ENCODE measurements at regions not wholly inside any gene's neighbourhood (a gene's known extent, or its start where the extent isn't known, plus 50 kb on each side); places are given as distances from the start of the nearest gene placed in this dataset.
"Not testable (repeated sequence)": the region's sequence is repeated elsewhere in the genome, so short reads cannot be mapped to it uniquely, and the experiment has no call there.

- no peaks in the 10 kb centered on the region for H3K4me1 ChIP-seq
- H3K36me3 ChIP-seq, result no peaks in the 10 kb centered on the region
- H3K27ac ChIP-seq, result no peak overlapping the region
- intact Hi-C loops (cut with DNase I), result no loop called here
- no peaks in the 10 kb centered on the region for H3K9me3 ChIP-seq
- TF ChIP-seq, protein P1, sequence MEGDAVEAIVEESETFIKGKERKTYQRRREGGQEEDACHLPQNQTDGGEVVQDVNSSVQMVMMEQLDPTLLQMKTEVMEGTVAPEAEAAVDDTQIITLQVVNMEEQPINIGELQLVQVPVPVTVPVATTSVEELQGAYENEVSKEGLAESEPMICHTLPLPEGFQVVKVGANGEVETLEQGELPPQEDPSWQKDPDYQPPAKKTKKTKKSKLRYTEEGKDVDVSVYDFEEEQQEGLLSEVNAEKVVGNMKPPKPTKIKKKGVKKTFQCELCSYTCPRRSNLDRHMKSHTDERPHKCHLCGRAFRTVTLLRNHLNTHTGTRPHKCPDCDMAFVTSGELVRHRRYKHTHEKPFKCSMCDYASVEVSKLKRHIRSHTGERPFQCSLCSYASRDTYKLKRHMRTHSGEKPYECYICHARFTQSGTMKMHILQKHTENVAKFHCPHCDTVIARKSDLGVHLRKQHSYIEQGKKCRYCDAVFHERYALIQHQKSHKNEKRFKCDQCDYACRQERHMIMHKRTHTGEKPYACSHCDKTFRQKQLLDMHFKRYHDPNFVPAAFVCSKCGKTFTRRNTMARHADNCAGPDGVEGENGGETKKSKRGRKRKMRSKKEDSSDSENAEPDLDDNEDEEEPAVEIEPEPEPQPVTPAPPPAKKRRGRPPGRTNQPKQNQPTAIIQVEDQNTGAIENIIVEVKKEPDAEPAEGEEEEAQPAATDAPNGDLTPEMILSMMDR (IDR thresholded peaks at IDR 0.05), result no peak
- H3K9ac ChIP-seq (ENCODE audit: low read depth in 2 of 2, low read length in 2 of 2), result no peak overlapping the region
- H3K27me3 ChIP-seq, result no peaks in the 10 kb centered on the region
- H3K4me3 ChIP-seq, result no peak overlapping the region
- DNase-seq, result no peak
Measured at GRCh38 chr5:13580058-13580457, 364.4 kb downstream of the DNAH5 start.

DNA sequence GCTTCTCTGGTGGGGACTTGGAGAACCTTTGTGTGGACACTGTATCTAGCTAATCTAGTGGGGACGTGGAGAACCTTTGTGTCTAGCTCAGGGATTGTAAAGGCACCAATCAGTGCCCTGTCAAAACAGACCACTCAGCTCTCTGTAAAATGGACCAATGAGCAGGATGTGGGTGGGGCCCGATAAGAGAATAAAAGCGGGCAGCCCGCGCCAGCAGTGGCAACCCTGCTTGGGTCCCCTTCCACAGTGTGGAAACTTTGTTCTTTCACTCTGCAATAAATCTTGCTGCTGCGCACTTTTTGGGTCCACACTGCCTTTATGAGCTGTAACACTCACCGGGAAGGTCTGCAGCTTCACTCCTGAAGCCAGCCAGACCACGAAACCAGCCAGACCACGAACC is 365.4 kb downstream of the DNAH5 start:
- H3K4me1 ChIP-seq; H3K4me3 ChIP-seq; intact Hi-C loops (cut with DNase I): not testable (repeated sequence)

GRCh38 chr5:13578311-13579039 is 366.0 kb downstream of the DNAH5 start:
- DNase-seq; H3K4me3 ChIP-seq; H3K9me3 ChIP-seq; H3K27me3 ChIP-seq; intact Hi-C loops (cut with DNase I); H3K9ac ChIP-seq (ENCODE audit: low read depth in 2 of 2, low read length in 2 of 2); H3K27ac ChIP-seq; H3K36me3 ChIP-seq; H3K4me1 ChIP-seq: not testable (repeated sequence)

More for the DNA sequence above, 365.4 kb downstream of the DNAH5 start:
- H3K27ac ChIP-seq; H3K9me3 ChIP-seq; H3K36me3 ChIP-seq; DNase-seq; H3K27me3 ChIP-seq; H3K9ac ChIP-seq (ENCODE audit: low read depth in 2 of 2, low read length in 2 of 2): not testable (repeated sequence)

DNA sequence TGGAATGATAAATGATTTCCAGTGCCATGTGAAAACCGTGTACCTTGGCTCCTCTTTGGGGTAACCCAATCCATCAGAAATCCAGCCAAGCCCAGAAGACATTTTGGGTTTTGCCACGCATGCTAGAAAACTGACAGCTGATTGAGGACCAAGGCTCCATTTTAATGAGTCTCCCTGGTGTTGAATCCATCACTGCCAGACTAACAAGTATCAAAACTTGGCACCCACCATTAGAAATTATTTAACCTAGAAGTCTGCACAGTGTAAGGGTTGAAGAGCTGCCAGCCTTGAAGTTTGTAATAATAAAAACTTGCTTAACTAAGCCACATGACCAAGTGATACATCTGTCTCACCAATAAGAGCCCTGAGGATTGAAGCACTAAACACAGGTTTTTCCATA is 369.9 kb downstream of the DNAH5 start:
- no peaks in the 10 kb centered on the region for H3K36me3 ChIP-seq
- no peaks in the 10 kb centered on the region for H3K4me1 ChIP-seq
- H3K4me3 ChIP-seq, result no peak overlapping the region
- no peak overlapping the region for H3K9ac ChIP-seq (ENCODE audit: low read depth in 2 of 2, low read length in 2 of 2)
- TF ChIP-seq, protein P1 (IDR thresholded peaks at IDR 0.05), result no peak
- intact Hi-C loops (cut with DNase I), result no loop called here
- H3K27ac ChIP-seq, result no peak overlapping the region
- no peaks in the 10 kb centered on the region for H3K27me3 ChIP-seq
- no peaks in the 10 kb centered on the region for H3K9me3 ChIP-seq
- no peak for DNase-seq

- no peak overlapping the region for H3K4me3 ChIP-seq
- no peaks in the 10 kb centered on the region for H3K9me3 ChIP-seq
- H3K9ac ChIP-seq (ENCODE audit: low read depth in 2 of 2, low read length in 2 of 2), result no peak overlapping the region
- H3K36me3 ChIP-seq, result no peaks in the 10 kb centered on the region
- intact Hi-C loops (cut with DNase I), result no loop called here
- TF ChIP-seq, protein P1 (IDR thresholded peaks at IDR 0.05), result no peak
- H3K27ac ChIP-seq, result no peak overlapping the region
- H3K4me1 ChIP-seq, result no peaks in the 10 kb centered on the region
- H3K27me3 ChIP-seq, result no peaks in the 10 kb centered on the region
- DNase-seq, result no peak
Measured at GRCh38 chr5:13572163-13572562, 372.3 kb downstream of the DNAH5 start.

DNA sequence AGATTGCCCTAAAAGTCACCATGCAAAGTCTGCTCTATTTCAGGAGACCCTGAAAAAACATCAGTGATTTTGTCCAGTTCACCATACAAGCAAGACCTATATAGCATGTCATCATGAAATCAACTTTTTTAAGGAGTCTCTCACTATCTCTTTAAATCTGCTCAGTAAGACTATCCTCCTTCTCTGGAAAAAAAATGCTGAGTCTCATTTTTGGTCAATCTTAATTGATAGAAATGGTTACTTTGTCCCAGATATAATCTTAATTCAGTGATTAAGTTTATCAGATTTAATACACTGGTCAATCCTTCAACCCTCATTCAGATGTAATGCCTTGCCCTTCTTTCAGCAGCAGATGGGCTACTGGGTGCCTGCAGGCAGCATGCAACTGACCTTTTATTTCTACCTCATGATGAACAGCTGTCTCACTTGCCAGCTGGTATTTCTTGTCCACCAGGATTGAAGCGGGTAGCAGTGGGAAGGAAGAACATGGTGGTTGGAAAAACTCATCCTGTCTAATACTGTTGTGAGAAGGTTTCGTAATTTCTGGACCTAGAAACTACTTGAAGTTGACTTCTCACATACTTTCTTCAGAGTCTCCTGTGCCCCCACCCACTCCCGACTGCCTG is 375.3 kb downstream of the DNAH5 start:
- no peak overlapping the region for H3K27ac ChIP-seq
- DNase-seq, result no peak
- intact Hi-C loops (cut with DNase I), result no loop called here
- no peak overlapping the region for H3K9ac ChIP-seq (ENCODE audit: low read depth in 2 of 2, low read length in 2 of 2)
- TF ChIP-seq, protein P1 (IDR thresholded peaks at IDR 0.05), result no peak
- H3K4me1 ChIP-seq, result no peaks in the 10 kb centered on the region
- H3K9me3 ChIP-seq, result no peaks in the 10 kb centered on the region
- no peak overlapping the region for H3K4me3 ChIP-seq
- no peaks in the 10 kb centered on the region for H3K27me3 ChIP-seq
- no peaks in the 10 kb centered on the region for H3K36me3 ChIP-seq

Measured in colonic mucosa (tissue), 4 donors.